ENCODE measurements at regions not wholly inside any gene's neighbourhood (a gene's known extent, or its start where the extent isn't known, plus 50 kb on each side); places are given as distances from the start of the nearest gene placed in this dataset.
"Not testable (repeated sequence)": the region's sequence is repeated elsewhere in the genome, so short reads cannot be mapped to it uniquely, and the experiment has no call there.

- no peak for DNase-seq (ENCODE audit: low read depth in 2 of 3, low spot score in 2 of 3)
These were observed 392.3 kb upstream of the CAMK1G start for GRCh38 chr1:209191262-209191634.

DNA sequence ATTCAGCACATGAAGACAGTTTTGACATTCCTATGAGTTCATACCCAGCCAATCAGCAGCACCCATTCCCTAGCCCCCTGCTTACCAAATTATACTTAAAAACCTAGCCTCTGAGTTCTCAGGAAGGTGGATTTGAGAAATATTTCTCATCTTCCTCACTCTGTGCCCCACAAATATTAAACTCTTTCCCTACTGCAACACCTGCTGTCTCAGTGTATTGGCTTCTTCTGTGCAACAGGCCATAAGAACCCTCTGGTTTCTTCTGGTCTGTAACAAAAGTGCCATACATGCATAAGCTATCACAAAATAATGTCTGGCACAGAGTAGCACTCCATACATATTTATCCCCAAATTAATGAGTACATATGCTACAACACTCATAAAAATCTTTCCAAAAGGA, 387.4 kb upstream of the CAMK1G start:
- no peak for DNase-seq (ENCODE audit: low read depth in 2 of 3, low spot score in 2 of 3)

- no peak for DNase-seq (ENCODE audit: low read depth in 2 of 3, low spot score in 2 of 3)
These were observed 384.4 kb upstream of the CAMK1G start for GRCh38 chr1:209198961-209199750.

- no peak for DNase-seq (ENCODE audit: low read depth in 2 of 3, low spot score in 2 of 3)
These were observed 383.7 kb upstream of the CAMK1G start for GRCh38 chr1:209199822-209200221.

DNA sequence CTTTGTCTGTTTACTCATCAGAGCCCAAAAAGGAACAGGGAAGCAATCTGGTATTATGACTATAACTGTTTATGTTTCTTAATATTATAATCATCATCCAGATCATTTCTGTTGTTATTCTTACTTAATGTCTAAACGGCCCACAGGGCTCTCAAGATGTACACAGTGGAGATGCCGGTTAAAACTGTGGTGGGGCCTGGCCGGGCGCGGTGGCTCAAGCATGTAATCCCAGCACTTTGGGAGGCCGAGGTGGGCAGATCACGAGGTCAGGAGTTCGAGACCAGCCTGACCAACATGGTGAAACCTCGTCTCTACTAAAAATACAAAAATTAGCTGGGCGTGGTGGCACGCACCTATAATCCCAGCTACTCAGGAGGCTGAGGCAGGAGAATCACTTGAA, 381.2 kb upstream of the CAMK1G start:
- not testable (repeated sequence) for DNase-seq (ENCODE audit: low read depth in 2 of 3, low spot score in 2 of 3)

DNA sequence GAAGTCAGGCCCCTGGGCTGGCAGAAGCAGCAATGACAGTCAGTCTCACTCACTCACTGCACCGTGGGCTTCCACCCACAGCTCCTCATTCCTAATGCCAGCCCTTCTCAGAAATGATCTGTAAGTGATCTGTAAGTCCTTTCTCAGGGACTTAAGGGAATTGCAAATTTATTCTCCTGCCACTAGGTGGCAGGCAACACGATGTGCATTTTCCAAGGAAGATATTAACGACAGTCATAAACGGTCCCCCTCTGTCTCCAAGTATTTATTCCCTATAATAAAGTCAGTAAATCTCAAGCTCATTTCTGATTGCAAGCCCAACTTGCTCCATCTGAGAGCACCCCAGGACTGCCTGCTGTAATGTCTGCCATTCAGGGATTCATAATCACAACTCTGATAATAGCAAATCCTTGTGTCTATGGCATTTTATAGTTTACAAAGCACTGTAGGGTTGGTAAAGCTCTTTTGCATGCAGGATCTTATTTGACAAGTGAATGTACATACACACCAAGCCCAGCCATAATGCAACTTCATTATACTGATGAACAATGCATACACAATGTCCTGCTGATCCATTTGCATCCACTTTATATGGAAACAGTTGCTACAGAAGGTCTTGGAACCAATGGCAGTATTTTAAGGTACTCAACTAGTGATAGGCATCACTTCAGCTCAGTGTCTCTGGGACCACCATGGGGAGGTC, 380.5 kb upstream of the CAMK1G start:
- DNase-seq (ENCODE audit: low read depth in 2 of 3, low spot score in 2 of 3) = peak in 2 of 3 donors; percentile 34 to 70

- no peak for DNase-seq (ENCODE audit: low read depth in 2 of 3, low spot score in 2 of 3)
These were observed 380.0 kb upstream of the CAMK1G start for GRCh38 chr1:209203533-209203895.

- no peak for DNase-seq (ENCODE audit: low read depth in 2 of 3, low spot score in 2 of 3)
These were observed 378.5 kb upstream of the CAMK1G start for GRCh38 chr1:209205039-209205438.

DNA sequence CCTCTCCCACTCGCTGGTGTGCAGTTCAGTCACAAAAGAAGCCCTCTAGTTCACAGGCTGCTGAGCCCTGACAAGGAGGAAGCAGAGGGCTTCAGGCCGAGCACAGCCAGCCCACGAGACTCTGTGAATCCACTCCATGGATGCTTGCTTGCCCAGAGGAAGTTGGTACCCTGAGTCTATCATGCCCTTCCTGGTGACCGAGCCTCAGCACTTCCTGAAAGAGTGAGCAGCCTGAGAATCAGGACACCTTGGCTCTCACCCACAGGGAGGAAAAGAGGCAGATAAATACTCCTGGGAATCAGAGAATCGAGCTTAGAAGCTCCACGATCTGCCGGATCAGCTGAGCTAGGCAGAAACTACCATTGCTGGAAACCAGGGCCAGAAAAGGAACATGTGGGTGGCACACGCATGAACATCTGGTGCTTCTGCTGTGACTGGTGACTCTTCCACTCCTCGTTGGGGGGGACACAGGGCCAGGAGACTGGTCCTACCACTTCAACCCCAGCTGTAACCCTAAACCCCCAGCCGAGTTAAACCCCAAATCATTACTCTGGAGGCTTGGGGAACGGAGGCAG, 376.3 kb upstream of the CAMK1G start:
- DNase-seq (ENCODE audit: low read depth in 2 of 3, low spot score in 2 of 3) = peak in 1 of 3 donors; percentile 15

DNA sequence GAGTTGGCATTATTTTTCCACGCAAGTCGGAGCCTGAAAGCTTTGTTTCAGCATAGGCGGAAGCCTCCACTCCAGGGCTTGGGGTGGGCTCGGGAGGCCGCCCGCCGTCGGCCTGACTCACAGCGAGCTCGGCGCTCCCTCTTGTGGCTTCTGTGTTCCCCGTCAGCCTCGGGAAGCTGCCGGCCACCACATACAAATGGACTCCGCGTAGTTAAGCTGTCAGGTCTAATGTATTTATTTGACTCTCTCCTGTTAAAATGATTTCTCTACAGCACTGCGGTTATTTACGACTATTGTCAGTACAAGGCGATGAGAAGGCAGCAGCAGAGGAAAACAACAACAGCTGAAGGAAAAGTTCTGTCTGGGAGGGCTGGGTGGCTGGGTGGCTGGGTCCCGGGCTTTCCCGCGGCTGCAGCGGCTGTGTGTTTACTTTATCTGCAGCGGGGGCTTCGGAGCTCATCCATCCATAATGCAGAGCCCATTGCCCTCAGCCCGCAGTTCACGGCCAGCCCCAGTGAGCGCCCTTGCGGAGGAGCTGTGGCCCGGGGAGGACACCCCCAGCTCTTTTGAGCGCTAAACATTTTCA, 375.7 kb upstream of the CAMK1G start:
- peak in 2 of 3 donors; percentile 64 to 80 for DNase-seq (ENCODE audit: low read depth in 2 of 3, low spot score in 2 of 3)

DNA sequence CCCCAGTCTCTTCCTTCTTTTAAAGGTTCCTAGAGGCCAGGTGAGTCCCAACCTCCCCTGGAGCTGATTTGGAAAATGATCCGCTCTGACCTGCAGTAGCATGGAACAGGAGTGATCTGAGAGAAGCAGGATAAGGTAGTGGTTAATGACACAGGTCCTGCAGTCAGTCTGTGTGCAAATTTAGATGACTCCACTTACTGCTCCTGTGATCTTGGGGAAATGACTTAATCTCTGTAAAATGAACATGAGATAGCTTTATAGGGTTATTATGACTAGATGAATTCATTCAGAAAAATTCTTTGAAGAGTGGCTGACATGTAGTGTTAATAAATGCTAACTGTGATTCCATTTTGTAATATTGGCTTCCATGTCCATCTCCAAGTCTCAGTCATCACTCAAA, 374.9 kb upstream of the CAMK1G start:
- no peak for DNase-seq (ENCODE audit: low read depth in 2 of 3, low spot score in 2 of 3)

- no peak for DNase-seq (ENCODE audit: low read depth in 2 of 3, low spot score in 2 of 3)
These were observed 369.5 kb upstream of the CAMK1G start for GRCh38 chr1:209213989-209214388.

GRCh38 chr1:209215826-209216225, 367.7 kb upstream of the CAMK1G start:
- no peak for DNase-seq (ENCODE audit: low read depth in 2 of 3, low spot score in 2 of 3)

DNA sequence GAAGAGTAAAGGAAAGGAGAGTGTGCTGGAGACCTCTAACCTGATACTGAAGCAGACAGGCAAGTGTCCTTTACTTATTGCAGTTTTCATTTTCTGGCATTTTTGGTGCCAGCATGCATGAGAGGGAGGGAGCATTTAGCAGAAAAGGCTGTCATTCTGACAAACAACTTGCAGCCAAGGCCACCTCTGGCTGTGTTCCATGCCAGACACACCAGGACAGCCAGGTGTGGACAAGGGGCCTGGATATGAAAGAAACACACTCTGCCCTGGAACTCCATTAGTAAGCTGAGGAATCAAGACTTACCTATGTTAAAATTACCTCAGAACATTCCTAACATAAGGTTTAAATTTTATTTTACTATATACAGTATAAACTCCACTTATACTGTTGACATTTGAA, 365.4 kb upstream of the CAMK1G start:
- no peak for DNase-seq (ENCODE audit: low read depth in 2 of 3, low spot score in 2 of 3)

DNA sequence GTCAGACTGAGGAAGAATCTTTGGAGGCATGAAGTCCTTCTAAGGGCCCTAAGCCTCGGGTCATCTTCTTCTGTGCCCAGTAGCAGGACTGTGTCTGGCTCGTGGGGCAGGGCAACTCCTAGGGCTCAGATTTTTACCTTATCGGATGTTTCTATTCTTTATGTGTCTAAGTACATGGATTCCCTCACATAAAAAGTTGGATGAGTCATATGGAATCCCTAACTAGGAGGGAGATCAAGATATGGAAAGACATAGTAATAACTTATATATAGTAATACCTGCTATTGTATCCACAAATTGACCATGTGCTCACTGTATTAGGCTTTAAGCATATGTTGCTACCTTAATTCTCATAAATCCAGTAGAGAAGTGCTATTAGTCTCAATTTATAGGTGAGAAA, 364.5 kb upstream of the CAMK1G start:
- no peak for DNase-seq (ENCODE audit: low read depth in 2 of 3, low spot score in 2 of 3)

DNA sequence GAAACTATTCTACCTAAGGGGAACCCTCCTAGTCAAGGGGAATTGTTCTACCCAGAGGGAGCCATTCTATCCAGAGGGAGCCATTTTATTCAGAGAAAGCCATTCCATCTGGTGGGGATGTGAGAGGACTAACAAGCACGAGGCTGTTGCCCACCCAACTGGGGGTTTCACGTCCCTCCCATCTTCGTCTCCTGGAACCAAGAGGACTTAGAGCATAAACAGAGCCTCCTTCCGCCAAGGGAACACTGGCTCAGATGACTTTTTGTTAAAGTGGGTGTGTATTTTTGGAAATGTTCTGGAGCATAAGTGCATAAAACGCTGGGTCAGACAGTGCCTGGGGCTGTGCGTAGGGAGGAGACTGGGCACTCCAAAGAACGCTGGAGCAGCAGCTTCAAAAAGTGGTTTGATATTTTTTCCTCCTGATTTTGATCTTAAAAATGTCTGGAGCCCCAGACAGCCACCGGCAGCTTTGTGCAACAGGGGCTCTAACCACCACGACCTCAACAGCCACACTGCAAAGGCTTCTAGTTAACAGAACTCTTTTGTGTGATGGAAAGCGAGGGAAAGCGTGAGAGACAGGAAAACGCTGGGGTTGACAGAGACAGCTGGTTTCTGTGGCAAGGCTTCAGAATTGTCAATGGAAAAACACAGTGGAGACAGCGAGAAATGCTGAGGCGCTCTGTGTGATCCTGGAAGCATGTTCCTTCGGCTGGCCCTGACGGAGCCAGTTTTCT, 363.6 kb upstream of the CAMK1G start:
- peak in 1 of 3 donors; percentile 14 for DNase-seq (ENCODE audit: low read depth in 2 of 3, low spot score in 2 of 3)

DNA sequence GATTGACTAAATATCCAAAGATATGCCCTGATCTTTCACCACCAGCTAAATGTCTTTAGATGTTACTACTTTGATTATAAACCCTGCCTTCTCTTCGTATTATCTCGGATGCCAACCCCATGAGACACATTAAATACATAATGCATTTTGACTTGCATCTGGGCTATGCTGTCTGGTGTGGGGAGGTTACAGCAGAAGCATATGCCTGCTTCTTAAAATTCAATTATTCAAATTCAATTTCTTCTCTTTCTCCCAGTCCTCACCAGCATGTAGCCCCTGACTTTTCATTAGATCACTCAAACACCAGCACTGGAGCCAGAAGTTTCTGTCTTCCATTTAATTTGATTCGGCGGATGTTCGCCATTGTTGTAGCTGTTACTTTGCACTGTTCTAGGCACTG, 360.7 kb upstream of the CAMK1G start:
- DNase-seq (ENCODE audit: low read depth in 2 of 3, low spot score in 2 of 3) = no peak

GRCh38 chr1:209223791-209224190, 359.7 kb upstream of the CAMK1G start:
- no peak for DNase-seq (ENCODE audit: low read depth in 2 of 3, low spot score in 2 of 3)

DNA sequence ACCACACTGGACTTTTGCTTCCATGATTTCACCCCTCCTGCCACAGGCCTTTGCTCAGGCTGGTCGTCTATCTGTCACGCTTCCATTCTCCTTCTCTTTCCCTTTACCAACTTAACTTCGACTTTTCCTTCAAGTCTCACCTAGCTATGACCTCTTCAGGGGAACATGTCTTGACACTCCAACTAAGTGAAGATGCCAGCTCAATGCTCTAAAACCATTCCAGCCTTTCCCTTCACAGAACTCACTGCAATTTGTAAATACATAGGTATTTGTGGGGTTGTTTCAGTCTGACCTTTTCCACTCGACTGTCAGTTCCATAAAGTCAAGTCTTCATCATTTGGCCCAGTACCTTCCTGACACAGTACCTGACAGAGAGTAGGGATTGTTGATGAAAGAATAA, 358.6 kb upstream of the CAMK1G start:
- no peak for DNase-seq (ENCODE audit: low read depth in 2 of 3, low spot score in 2 of 3)

DNA sequence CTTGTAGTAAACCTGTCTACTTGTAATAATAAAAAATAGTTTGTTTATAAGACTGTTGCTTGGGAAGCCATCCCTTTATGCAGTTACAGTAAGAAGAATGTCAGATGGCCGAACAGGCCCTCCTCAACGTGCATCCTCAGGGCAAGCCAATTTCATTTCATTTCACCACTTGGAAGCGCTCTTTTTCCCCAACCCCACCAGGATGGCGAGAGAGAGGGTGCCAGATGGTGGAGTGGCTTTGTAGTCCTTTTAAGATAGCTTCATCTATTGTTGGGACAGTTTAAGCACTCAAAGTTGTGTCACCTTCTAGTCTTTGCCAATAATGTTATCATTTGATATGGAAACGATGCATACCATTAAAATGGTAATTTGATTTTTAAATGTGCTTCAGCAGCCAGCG, 356.3 kb upstream of the CAMK1G start:
- DNase-seq (ENCODE audit: low read depth in 2 of 3, low spot score in 2 of 3) = no peak

DNA sequence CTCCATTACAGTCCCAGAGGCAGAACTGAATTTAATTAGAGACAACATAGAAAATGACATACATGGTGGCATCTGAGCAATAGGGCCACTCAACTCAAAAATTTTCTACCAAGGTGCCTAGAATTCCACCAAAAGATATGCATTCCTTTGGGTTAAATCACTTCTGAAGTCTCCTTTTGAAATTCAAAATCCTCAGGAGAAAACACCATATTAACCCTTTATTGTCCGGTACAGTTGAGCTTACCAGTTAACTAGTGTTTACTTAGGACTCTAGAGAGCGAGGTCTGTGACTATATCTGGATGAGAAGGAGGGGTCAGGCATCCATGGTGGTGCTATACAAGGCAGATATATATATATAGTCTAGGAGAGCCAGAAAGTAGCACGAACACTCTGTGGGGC, 355.6 kb upstream of the CAMK1G start:
- DNase-seq (ENCODE audit: low read depth in 2 of 3, low spot score in 2 of 3) = no peak
